GM23338 (cell line): ENCODE measurements at regions not wholly inside any gene's neighbourhood (a gene's known extent, or its start where the extent isn't known, plus 50 kb on each side); places are given as distances from the start of the nearest gene placed in this dataset.
A peak's percentile ranks its signal among the peaks of the same experiment; 100 is the strongest.

ENCODE experiments used
- ATAC-seq: fragments of 200-7000 bp; cut with Tn5 transposase; 3 replicates; pipeline ENCODE4 v1.9.1; 2020
- DNase-seq: peaks from one replicate; pipeline ENCODE4 v3.0.0-alpha.2; 2015; ENCODE audit warnings: low spot score
- H2AFZ ChIP-seq: fragments of 200-600 bp; sonication (generic); 2 replicates; pipeline ENCODE4 v1.8.0; 2016; ENCODE audit warnings: antibody characterized with exemption, mild to moderate bottlenecking, moderate library complexity
- H3F3A ChIP-seq: fragments of 200-600 bp; sonication (generic); replicated peaks from 2 replicates; pipeline ENCODE4 v1.8.0; 2017; ENCODE audit warnings: antibody characterized with exemption, mixed run types, low read depth
- H3K27ac ChIP-seq: fragments of 200-600 bp; sonication (generic); 2 replicates; pipeline ENCODE4 v1.6.1; 2016; ENCODE audit warnings: low read depth
- H3K27me3 ChIP-seq: fragments of 200-600 bp; sonication (generic); 2 replicates; pipeline ENCODE4 v1.8.0; 2016; ENCODE audit warnings: mild to moderate bottlenecking, mixed run types, moderate library complexity; ENCODE audit not compliant: insufficient read depth
- H3K36me3 ChIP-seq: fragments of 200-600 bp; sonication (generic); 2 replicates; pipeline ENCODE4 v1.8.0; 2016; ENCODE audit warnings: mild to moderate bottlenecking; ENCODE audit not compliant: insufficient read depth
- H3K4me1 ChIP-seq: fragments of 200-600 bp; sonication (generic); 2 replicates; pipeline ENCODE4 v1.8.0; 2016; ENCODE audit warnings: mild to moderate bottlenecking, moderate library complexity; ENCODE audit not compliant: insufficient read depth
- H3K4me2 ChIP-seq: fragments of 200-600 bp; sonication (generic); 2 replicates; pipeline ENCODE4 v1.7.1; 2017; ENCODE audit warnings: mixed run types
- H3K4me3 ChIP-seq: fragments of 200-600 bp; sonication (generic); 2 replicates; pipeline ENCODE4 v1.6.1; 2016; ENCODE audit warnings: mixed run types
- H3K79me2 ChIP-seq: fragments of 200-600 bp; sonication (generic); replicated peaks from 2 replicates; pipeline ENCODE4 v1.8.0; 2017; ENCODE audit warnings: mild to moderate bottlenecking; ENCODE audit not compliant: insufficient read depth
- H3K9me2 ChIP-seq: fragments of 200-600 bp; sonication (generic); 2 replicates; pipeline ENCODE4 v1.8.0; 2017; ENCODE audit not compliant: insufficient read depth
- H4K20me1 ChIP-seq: fragments of 200-600 bp; sonication (generic); replicated peaks from 2 replicates; pipeline ENCODE4 v1.8.0; 2017; ENCODE audit warnings: mild to moderate bottlenecking; ENCODE audit not compliant: insufficient read depth
- H3K27ac Mint-ChIP-seq: 2 replicates; pipeline ENCODE4 v1.8.0; 2020; ENCODE audit warnings: inconsistent platforms, mild to moderate bottlenecking, moderate library complexity, mixed read lengths
- H3K27me3 Mint-ChIP-seq: 3 replicates; pipeline ENCODE4 v1.8.0; 2022; ENCODE audit warnings: low read depth, mild to moderate bottlenecking, moderate library complexity, mixed read lengths, inconsistent platforms; ENCODE audit not compliant: insufficient read depth, poor library complexity
- H3K36me3 Mint-ChIP-seq: 3 replicates; pipeline ENCODE4 v1.8.0; 2021; ENCODE audit warnings: low read depth, mild to moderate bottlenecking, inconsistent platforms, moderate library complexity, mixed read lengths
- H3K4me1 Mint-ChIP-seq: 3 replicates; pipeline ENCODE4 v1.8.0; 2020; ENCODE audit warnings: mild to moderate bottlenecking, inconsistent platforms, mixed read lengths
- H3K4me3 Mint-ChIP-seq: 3 replicates; pipeline ENCODE4 v1.8.0; 2021; ENCODE audit warnings: moderate library complexity, mild to moderate bottlenecking, inconsistent platforms, mixed read lengths
- H3K9me3 Mint-ChIP-seq: 3 replicates; pipeline ENCODE4 v1.8.0; 2020; ENCODE audit warnings: moderate library complexity, mild to moderate bottlenecking, inconsistent platforms, mixed read lengths
- CREB1 ChIP-seq: fragments of 250-450 bp; sonication (Bioruptor Pico); IDR thresholded peaks from 2 replicates; pipeline ENCODE4 v1.5.0; 2020; ENCODE audit warnings: low read depth, mild to moderate bottlenecking, moderate library complexity
- CTCF ChIP-seq, 2 experiments: fragments of 200-600 bp in 1 of 2; sonication (generic) in 1 of 2; conservative IDR thresholded peaks; 2 replicates each; pipeline versions ENCODE4 v1.5.1 to v1.6.1; 2016 to 2017; ENCODE audit warnings: antibody characterized with exemption in 2 of 2, low read depth in 2 of 2, mild to moderate bottlenecking in 2 of 2, moderate library complexity in 1 of 2
- ETS1 ChIP-seq: IDR thresholded peaks from 2 replicates; pipeline ENCODE4 v1.6.1; 2016; ENCODE audit warnings: antibody characterized with exemption
- EZH2phosphoT487 ChIP-seq: fragments of 200-600 bp; sonication (generic); IDR thresholded peaks from one replicate; pipeline ENCODE4 v1.8.1; 2018; ENCODE audit warnings: antibody characterized with exemption; ENCODE audit not compliant: unreplicated experiment
- JUNB ChIP-seq: IDR thresholded peaks from one replicate; pipeline ENCODE4 v1.6.1; 2016; ENCODE audit warnings: antibody characterized with exemption; ENCODE audit not compliant: unreplicated experiment
- NANOG ChIP-seq: IDR thresholded peaks from 2 replicates; pipeline ENCODE4 v1.6.1; 2016; ENCODE audit warnings: antibody characterized with exemption, borderline replicate concordance
- POLR2AphosphoS5 ChIP-seq: IDR thresholded peaks from 2 replicates; pipeline ENCODE4 v1.6.1; 2016; ENCODE audit warnings: antibody characterized with exemption, low read depth
- REST ChIP-seq: IDR thresholded peaks from one replicate; pipeline ENCODE4 v1.6.1; 2018; ENCODE audit warnings: antibody characterized with exemption; ENCODE audit not compliant: unreplicated experiment
- STAT1 ChIP-seq: IDR thresholded peaks from one replicate; pipeline ENCODE4 v1.6.1; 2016; ENCODE audit warnings: antibody characterized with exemption; ENCODE audit not compliant: unreplicated experiment

- DNase-seq (no peak), ATAC-seq (no peak)
- Histone ChIP-seq H3K4me2 (peak overlapping the region; percentile 8; the same call in 1 of the 2 replicates), H3K9me2 (peaks cover 4% of the 10 kb centered on the region; the same call in 1 of the 2 replicates), H3K27me3 (no peaks in the 10 kb centered on the region), H3K79me2 (no peaks in the 10 kb centered on the region), H3K4me1 (0 out of 2 replicates have a peak, but pooled peaks cover 11% of the 10 kb centered on the region), H3K36me3 (no peaks in the 10 kb centered on the region), H3F3A (no peaks in the 10 kb centered on the region), H4K20me1 (no peaks in the 10 kb centered on the region), H2AFZ (no peak overlapping the region; the same call in 1 of the 2 replicates), H3K27ac (no peak overlapping the region), H3K4me3 (no peak overlapping the region)
- Mint-ChIP-seq H3K4me1 (peaks cover 16% of the 10 kb centered on the region), H3K27me3 (peaks cover 2% of the 10 kb centered on the region), H3K9me3 (no peaks in the 10 kb centered on the region), H3K36me3 (no peaks in the 10 kb centered on the region), H3K27ac (no peak overlapping the region), H3K4me3 (no peak overlapping the region)
- no peak for TF ChIP-seq CTCF (conservative IDR thresholded peaks at IDR 0.05; ENCODE audit: low read depth in 2 of 2)
- no peak for TF ChIP-seq STAT1
- TF ChIP-seq POLR2AphosphoS5: no peak
- TF ChIP-seq NANOG: no peak
- TF ChIP-seq JUNB: no peak
- TF ChIP-seq CREB1 (CRISPR knock-in tag): no peak
- no peak for TF ChIP-seq REST
- no peak for TF ChIP-seq ETS1
- TF ChIP-seq EZH2phosphoT487: no peak
These were observed 68.8 kb upstream of the DAB1 start for GRCh38 chr1:57492586-57493226.
